ENCODE measurements at regions not wholly inside any gene's neighbourhood (a gene's known extent, or its start where the extent isn't known, plus 50 kb on each side); places are given as distances from the start of the nearest gene placed in this dataset.

- DNase-seq (ENCODE audit: low spot score), result no peak
Measured at GRCh38 chr1:53378061-53378460, 50.2 kb upstream of the LRP8 start.

DNA sequence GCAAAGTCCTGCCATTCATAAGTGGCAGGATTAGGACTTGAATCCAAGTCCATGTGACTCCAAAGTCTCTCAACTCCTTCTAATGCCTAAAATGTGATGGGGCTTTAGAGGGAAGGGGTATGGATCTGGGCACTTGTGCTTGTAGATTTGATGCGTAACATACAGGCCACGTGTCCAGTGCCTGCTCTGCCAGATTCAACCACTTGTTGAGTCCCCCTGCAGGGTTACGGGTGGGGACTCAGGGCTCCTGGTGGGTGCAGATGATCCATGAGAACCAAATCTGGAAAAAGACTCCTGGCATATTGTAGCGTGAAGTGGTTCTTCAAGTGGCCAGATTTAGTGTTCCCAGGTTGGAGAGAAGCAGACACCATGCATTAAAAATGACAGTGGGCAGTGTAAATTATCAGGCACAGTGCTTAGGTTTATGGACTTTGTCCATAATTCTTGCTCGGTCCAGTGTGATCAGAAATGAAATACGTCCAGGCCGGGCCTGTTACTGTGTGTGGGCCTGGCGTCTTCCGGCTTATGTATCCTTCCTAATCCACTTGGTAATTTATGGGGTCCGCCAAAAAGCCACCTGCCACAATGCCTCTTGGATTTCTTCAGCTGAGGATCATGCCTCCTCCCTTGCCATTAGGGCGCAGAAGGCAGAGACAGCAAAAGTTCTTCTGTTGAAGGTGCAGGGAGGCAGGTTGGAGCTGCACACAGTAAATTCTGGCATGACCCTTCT, 51.2 kb upstream of the LRP8 start:
- DNase-seq (ENCODE audit: low spot score), result no peak

- no peak for DNase-seq (ENCODE audit: low spot score)
Measured at GRCh38 chr1:53379662-53380002, 51.8 kb upstream of the LRP8 start.

DNA sequence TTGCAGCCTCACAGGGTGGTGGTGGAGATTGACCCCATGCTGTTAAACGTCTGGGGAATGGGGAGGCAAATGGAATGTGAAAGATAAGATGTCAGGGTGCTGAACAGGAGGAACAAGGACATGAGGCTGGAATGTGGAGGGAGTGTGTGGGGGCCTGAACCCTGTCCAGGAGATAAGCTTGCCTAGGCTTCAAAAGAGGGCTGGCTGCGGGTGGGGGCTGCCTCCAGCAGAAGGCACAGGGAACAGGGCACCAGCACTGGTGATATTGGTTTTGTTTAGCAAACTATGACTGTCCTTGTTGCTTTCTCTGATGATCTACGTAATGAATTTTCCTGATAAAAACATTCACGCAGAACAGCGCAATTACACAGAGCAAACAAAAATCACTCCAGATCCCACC, 52.4 kb upstream of the LRP8 start:
- DNase-seq (ENCODE audit: low spot score), result no peak

DNA sequence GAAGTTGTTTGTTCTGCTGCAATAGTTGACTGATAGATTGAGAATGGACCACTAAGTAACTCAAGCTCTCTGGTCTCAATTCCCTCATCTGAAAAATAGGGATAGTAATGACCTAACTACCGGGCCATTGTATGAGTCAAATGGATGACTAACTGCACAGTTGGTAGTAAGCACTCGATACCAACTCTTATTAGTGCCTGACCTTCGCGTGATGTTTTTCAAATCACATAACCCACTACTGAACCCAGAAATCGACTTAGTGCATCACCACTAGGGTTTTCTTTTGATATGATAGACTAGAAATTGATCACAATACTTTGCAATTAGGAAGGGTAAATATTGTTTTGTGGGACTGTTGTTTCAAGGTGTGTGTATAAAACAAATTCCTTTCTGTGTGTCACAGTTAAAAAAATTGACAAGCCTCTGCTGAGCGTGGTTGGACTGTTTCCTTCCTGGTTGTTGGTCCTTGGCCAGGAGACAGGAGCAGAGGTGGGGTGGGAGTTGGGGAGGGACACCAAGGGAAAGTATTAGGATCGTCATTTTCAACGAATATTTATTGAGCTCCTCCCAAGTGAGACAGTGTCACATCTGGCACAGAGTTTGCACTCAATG, 54.0 kb upstream of the LRP8 start:
- DNase-seq (ENCODE audit: low spot score), result no peak

- no peak for DNase-seq (ENCODE audit: low spot score)
Measured at GRCh38 chr1:53383136-53383870, 55.4 kb upstream of the LRP8 start.

DNA sequence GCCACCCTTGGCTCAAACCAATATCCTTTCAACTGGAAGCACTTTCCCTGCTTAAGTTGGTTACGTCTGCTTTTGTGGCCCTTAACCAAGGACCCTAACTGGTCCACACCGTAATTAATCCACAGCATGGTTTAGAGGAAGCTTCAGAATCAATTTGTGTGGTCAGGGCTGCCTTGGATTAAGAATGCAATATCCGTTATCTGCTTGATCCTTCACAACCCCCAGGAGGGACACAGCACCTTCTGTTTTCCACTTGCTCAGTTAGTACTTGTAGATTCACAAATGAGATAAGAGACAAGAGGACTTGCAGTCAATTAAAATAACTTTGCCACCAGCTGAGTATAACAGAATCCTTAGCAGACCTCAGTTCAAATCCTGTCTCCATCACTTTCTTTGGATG, 56.9 kb upstream of the LRP8 start:
- no peak for DNase-seq (ENCODE audit: low spot score)

DNA sequence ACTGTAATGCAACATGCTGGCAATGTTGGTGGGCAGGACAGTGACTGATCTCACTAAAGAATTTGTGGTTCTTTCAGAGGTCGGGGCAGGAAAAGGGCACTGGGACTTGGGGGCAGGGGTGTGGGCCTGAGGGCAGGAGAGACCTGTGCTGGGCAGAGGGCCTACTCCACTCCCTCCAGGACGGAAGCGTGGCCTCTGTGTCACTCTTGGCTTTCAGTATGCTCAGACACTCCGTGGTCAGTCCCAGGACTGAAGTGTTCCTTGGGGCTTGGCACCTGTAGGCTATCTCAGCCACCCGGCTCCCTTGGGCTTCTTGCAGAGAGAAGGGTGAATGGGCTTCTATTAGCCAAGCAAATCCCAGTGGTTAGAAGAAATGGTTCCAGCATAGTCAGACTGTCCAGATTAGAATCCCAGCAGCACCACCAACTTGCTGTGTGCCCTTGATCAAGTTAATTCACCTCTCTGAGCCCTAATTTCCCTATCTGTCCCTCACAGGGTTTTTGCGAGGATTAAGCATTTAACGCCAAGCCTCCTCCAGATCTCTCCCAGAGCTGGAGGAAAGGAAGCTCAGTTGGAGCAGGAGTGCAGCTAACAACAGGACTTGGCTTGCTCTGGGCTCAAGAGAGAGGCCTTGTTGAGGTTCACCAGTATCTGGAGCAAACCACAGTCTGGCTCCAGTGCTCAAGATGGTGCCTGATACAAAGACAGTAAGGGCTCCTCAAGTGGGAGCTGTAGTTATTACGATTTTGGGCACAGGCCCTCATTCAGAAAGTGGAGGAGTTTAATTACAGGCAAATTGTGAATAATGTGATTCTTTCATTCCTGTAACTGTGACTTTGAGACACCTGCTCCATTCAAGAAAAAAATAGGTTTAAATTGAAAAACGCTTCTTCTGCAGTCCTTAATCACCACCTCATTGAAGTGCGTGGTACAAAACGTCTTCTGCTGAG, 57.7 kb upstream of the LRP8 start:
- DNase-seq (ENCODE audit: low spot score), result peak; percentile 53

- DNase-seq (ENCODE audit: low spot score), result no peak
Measured at GRCh38 chr1:53388963-53389362, 61.1 kb upstream of the LRP8 start.

- DNase-seq (ENCODE audit: low spot score), result peak; percentile 32
Measured at GRCh38 chr1:53390261-53390660, 62.4 kb upstream of the LRP8 start.

DNA sequence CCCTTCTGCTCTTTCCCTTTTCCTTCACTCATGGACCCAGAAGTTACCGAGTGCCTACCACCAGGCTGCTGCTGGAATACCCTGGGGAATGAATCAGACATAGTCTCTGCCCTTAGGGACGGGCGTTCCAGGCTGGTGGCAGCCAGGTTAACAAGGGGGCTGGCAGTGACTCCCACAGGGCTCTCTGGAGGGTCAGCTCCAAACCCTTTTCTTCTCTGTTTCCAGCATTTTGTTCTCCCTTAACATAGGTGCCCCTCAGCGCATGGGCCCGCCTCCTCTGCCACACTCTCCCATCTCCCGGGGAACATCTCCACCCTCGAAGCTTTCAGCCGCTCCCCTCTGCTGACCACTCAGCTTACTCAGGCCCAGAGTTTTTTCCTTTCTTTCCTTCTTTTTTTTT, 62.9 kb upstream of the LRP8 start:
- no peak for DNase-seq (ENCODE audit: low spot score)

DNA sequence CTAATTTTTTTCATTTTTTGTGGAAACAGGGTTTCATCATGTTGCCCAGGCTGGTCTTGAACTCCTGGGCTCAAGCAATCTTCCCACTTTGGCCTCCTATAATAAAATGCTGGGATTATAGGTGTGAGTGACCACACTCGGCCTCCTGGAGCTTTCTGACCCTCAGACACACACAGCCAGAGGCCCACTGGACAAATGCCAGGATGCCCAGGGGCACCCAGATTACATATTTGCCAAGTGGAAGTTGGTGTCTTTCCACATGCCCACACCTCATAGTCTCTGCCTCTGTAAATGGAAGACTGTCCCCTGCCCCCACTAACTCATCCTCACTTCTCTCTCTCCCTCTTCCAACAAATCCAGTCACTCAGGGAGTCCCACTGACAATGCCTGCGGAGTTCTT, 63.4 kb upstream of the LRP8 start:
- DNase-seq (ENCODE audit: low spot score), result no peak

DNA sequence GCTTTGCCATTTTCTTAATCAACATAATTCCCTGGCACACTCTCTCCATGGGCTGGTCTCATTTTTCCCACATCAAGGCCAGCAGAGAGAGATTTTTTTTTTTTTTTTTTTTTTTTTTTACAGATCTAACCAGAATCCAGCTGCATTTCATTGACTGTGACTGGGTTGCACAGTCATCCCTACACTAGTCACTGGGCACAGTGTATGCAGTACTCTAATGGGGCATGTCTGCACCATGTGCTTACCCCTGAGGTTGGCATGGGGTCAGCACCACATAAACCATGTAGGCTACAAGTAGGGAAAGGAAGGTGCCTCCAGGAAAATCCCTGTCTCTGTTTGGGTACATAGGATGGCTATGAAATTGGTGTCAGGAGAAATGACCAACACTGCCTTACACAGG, 64.1 kb upstream of the LRP8 start:
- no peak for DNase-seq (ENCODE audit: low spot score)

GRCh38 chr1:53392460-53392859, 64.6 kb upstream of the LRP8 start:
- DNase-seq (ENCODE audit: low spot score), result no peak

DNA sequence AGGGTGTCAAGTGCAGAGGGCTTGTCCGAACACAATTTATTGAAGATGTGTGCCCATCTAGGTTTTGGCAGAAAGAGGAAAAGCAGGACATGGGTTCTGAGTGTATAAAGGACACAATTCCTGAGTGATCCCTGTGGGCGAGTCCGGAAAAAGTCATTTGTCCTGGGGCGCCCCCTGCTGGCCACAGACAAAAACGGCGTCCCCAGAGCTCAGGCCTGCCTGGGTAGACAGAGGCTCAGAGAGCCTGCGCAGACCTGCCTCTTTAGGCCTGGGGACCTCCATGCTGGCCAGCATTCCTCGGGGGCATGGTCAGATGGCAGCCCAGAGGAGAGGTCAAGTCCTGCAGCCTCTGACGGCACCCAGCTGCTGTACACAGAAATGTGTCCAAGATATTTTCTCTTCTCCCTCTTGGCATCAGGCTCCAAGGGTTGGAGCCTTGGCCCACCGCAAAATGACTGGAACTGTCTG, 65.5 kb upstream of the LRP8 start:
- DNase-seq (ENCODE audit: low spot score), result peak; percentile 67

DNA sequence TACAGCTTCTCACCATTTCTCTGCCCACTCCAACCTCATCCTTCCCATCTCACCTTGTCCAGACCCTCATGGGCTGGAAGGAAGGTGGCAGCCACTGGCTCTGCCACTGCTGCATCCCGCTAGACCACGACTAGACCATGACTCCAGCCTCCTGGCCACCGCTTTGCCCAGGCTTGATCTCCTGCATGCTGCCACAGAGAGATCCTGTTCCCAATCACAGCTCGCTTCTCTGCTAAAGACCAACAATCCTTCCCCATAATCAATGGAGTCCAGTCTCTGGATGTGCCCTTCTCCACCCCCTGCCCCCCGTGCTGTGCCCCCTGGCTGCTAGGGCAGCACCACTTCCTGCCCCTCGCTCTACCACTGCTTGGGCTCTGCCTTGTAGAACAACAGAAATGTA, 64.9 kb upstream of the DMRTB1 start:
- no peak for DNase-seq (ENCODE audit: low spot score)

DNA sequence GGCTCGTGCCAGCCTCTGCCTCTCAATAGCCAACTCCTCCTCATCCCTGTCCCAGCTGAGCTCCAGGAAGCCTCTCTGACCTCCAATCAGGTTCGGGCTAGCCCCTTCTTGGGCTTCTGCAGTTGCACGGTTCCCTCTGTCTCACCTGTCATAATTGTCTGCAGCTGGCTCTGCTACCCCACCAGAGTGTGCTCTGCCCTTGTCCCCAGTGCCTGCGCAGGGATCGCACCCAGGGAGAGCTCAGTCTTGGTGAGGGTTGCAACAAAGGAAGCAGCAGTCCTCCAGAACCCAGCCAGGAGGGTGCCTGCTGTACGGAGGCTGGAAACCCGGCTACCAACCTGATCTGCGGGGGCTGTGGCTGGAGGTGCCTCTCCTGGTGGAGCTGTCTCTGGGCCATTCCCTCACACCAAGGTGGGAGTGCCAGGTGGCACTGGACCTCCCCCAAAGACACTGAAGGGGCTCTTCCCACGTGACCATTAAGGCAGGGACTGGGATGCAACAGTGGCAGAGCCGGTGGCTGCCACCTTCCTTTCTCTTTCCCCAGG, 63.5 kb upstream of the DMRTB1 start:
- no peak for DNase-seq (ENCODE audit: low spot score)

- no peak for DNase-seq (ENCODE audit: low spot score)
Measured at GRCh38 chr1:53396573-53397268, 62.5 kb upstream of the DMRTB1 start.

GRCh38 chr1:53398091-53398490, 61.1 kb upstream of the DMRTB1 start:
- DNase-seq (ENCODE audit: low spot score), result no peak

DNA sequence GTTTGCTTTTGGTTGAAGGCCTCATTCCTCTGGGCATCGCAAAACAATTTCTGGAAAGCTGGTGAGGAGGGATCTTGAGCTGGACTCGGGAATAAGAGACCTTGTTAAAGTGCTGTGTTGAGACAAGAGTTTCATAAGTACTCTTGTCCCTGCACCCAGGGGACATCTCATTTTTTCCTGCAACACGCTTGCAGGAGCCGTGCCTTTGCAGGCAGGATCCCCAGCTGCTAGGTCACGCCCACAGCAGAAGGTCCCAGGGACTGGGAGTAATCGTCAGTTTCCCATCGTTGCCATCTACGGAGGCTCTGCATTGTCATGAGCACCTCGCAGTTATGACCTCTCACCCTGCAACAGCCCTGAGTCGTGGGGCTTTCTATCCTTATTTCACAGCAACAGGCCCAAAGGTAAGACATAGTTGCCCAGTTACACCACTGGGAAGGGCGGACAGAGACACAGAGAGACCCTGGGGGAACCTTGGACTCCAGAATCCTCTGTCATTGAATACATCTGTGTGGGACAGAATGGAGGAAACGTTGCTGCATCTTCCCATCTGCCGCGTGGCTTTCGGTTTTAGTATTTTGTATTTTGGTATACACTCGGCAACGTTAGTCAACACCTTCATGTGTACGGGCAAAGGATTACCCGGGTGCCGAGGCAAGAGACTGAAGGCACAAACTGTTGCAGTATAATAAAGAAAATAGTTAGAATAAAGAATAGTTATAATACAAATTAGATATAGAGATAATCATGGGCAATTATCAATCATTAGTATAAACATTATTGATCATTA, 60.4 kb upstream of the DMRTB1 start:
- DNase-seq (ENCODE audit: low spot score), result no peak

All from putamen (tissue), 1 donor.